Germinal center (tissue), 1 donor: ENCODE measurements at regions not wholly inside any gene's neighbourhood (a gene's known extent, or its start where the extent isn't known, plus 50 kb on each side); places are given as distances from the start of the nearest gene placed in this dataset.
"Not testable (repeated sequence)": the region's sequence is repeated elsewhere in the genome, so short reads cannot be mapped to it uniquely, and the experiment has no call there.

ENCODE experiments used
- DNase-seq: peaks from one replicate; pipeline ENCODE4 v3.0.0; 2012; ENCODE audit warnings: mixed read lengths, low spot score

GRCh38 chr2:226125176-226125883 lies 674.3 kb downstream of the IRS1 start:
- no peak for DNase-seq

GRCh38 chr2:226124548-226125011 lies 675.0 kb downstream of the IRS1 start:
- no peak for DNase-seq

- DNase-seq = no peak
Observed at GRCh38 chr2:226123300-226123699, 676.3 kb downstream of the IRS1 start.

GRCh38 chr2:226122041-226122440 lies 677.6 kb downstream of the IRS1 start:
- DNase-seq = no peak

- no peak for DNase-seq
Observed at GRCh38 chr2:226121046-226121738, 678.4 kb downstream of the IRS1 start.

GRCh38 chr2:226118471-226119429 lies 680.9 kb downstream of the IRS1 start:
- no peak for DNase-seq

- no peak for DNase-seq
Observed at GRCh38 chr2:226117510-226118065, 682.0 kb downstream of the IRS1 start.

GRCh38 chr2:226116346-226116745 lies 683.3 kb downstream of the IRS1 start:
- no peak for DNase-seq

GRCh38 chr2:226115832-226116200 lies 683.8 kb downstream of the IRS1 start:
- no peak for DNase-seq

GRCh38 chr2:226115102-226115831 lies 684.4 kb downstream of the IRS1 start:
- DNase-seq = no peak

GRCh38 chr2:226114436-226114835 lies 685.2 kb downstream of the IRS1 start:
- DNase-seq = no peak

GRCh38 chr2:226098861-226099745 lies 699.6 kb downstream of the NYAP2 start:
- no peak for DNase-seq

- DNase-seq = no peak
Observed at GRCh38 chr2:226095058-226095457, 695.5 kb downstream of the NYAP2 start.

- no peak for DNase-seq
Observed at GRCh38 chr2:226093364-226093763, 693.9 kb downstream of the NYAP2 start.

- no peak for DNase-seq
Observed at GRCh38 chr2:226088366-226088674, 688.8 kb downstream of the NYAP2 start.

GRCh38 chr2:226087505-226088365 lies 688.2 kb downstream of the NYAP2 start:
- no peak for DNase-seq

- no peak for DNase-seq
Observed at GRCh38 chr2:226087051-226087450, 687.5 kb downstream of the NYAP2 start.

GRCh38 chr2:226086190-226086589 lies 686.7 kb downstream of the NYAP2 start:
- DNase-seq = no peak

- not testable (repeated sequence) for DNase-seq
Observed at GRCh38 chr2:226085425-226085824, 685.9 kb downstream of the NYAP2 start.

GRCh38 chr2:226080334-226080733 lies 680.8 kb downstream of the NYAP2 start:
- no peak for DNase-seq
